SW 1271 (cell line): ENCODE measurements at regions not wholly inside any gene's neighbourhood (a gene's known extent, or its start where the extent isn't known, plus 50 kb on each side); places are given as distances from the start of the nearest gene placed in this dataset.

Source experiments
- DNase-seq, 2 experiments: peaks; one replicate each; lab custom pipeline; 2025; lab: John Stamatoyannopoulos, UW

- DNase-seq, result no peak
These were observed 518.1 kb downstream of the SNAPC1 start for GRCh38 chr14:62280366-62280765.

- no peak for DNase-seq
These were observed 521.6 kb downstream of the SNAPC1 start for GRCh38 chr14:62283837-62284236.

GRCh38 chr14:62289471-62289870 lies 527.3 kb downstream of the SNAPC1 start:
- no peak for DNase-seq

- no peak for DNase-seq
These were observed 538.9 kb downstream of the SNAPC1 start for GRCh38 chr14:62301080-62301479.

- no peak for DNase-seq
These were observed 539.7 kb downstream of the SNAPC1 start for GRCh38 chr14:62301911-62302310.

GRCh38 chr14:62303437-62303836 lies 541.2 kb downstream of the SNAPC1 start:
- no peak for DNase-seq

- DNase-seq, result no peak
These were observed 542.0 kb downstream of the SNAPC1 start for GRCh38 chr14:62304257-62304656.

GRCh38 chr14:62307844-62308243 lies 545.6 kb downstream of the SNAPC1 start:
- DNase-seq, result no peak

- no peak for DNase-seq
These were observed 546.1 kb downstream of the SNAPC1 start for GRCh38 chr14:62308316-62308715.

- no peak for DNase-seq
These were observed 546.7 kb downstream of the SNAPC1 start for GRCh38 chr14:62308891-62309290.

- no peak for DNase-seq
These were observed 551.0 kb downstream of the SNAPC1 start for GRCh38 chr14:62313212-62313611.

- no peak for DNase-seq
These were observed 552.0 kb downstream of the SNAPC1 start for GRCh38 chr14:62314221-62314620.

GRCh38 chr14:62314871-62315270 lies 552.7 kb downstream of the SNAPC1 start:
- no peak for DNase-seq

GRCh38 chr14:62315631-62316030 lies 553.4 kb downstream of the SNAPC1 start:
- DNase-seq, result no peak

- DNase-seq, result no peak
These were observed 560.0 kb downstream of the SNAPC1 start for GRCh38 chr14:62322216-62322615.

GRCh38 chr14:62329427-62329826 lies 567.2 kb downstream of the SNAPC1 start:
- DNase-seq, result no peak

GRCh38 chr14:62347562-62348011 lies 585.4 kb downstream of the SNAPC1 start:
- DNase-seq, result no peak

GRCh38 chr14:62357362-62357761 lies 595.1 kb downstream of the SNAPC1 start:
- no peak for DNase-seq

- DNase-seq, result no peak
These were observed 601.9 kb downstream of the SNAPC1 start for GRCh38 chr14:62364161-62364560.

GRCh38 chr14:62364800-62365280 lies 602.6 kb downstream of the SNAPC1 start:
- DNase-seq, result no peak

GRCh38 chr14:62369919-62370560 lies 607.8 kb downstream of the SNAPC1 start:
- DNase-seq, result no peak

- DNase-seq, result no peak
These were observed 611.7 kb downstream of the SNAPC1 start for GRCh38 chr14:62373944-62374343.

GRCh38 chr14:62378057-62378456 lies 615.8 kb downstream of the SNAPC1 start:
- no peak for DNase-seq
